IPS DF 4.7 (cell line): ENCODE measurements at regions not wholly inside any gene's neighbourhood (a gene's known extent, or its start where the extent isn't known, plus 50 kb on each side); places are given as distances from the start of the nearest gene placed in this dataset.

Source experiments
- DNase-seq: peaks from one replicate; pipeline ENCODE4 v3.0.0-alpha.2; 2013; ENCODE audit warnings: low spot score; ENCODE audit errors: extremely low read depth

- no peak for DNase-seq
Measured at GRCh38 chr13:88565566-88565965, 894.4 kb downstream of the SLITRK5 start.

DNA sequence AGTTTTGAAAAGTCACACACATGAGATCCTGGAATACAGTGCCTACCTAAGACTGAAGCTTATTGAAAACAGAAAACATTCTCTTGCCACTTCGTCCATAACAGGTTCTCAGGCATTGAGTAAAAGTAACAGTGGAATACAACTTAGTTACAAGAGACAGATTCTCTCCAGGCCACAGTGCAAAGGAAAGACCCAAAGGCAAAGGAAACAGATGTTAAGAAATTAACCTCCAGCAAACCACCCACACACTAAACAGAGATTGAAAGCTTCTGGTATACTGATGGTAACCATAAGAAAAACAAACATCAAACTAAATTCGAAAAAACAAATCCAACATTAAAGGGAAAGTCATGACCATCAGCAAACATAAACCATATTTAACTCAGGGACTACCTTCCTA, 914.7 kb downstream of the SLITRK5 start:
- DNase-seq, result no peak

DNA sequence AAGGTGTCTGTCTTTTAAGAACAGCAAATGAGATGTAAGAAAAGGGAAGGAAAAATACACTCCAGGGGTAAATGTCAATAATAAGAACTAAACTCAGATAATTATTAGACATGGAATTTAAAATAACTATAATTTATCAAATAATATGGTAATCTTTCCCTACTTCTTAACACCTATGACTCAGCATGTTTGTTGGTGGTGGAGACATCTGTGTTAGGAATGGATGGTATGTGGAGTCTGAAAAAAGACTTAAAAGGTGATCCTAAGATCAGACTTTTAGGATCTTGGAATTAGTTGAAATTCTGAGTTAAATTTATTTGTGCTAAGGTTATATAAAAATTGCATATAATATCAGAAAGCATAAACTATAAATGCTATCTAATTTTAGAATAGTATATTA, 915.1 kb downstream of the SLITRK5 start:
- no peak for DNase-seq

DNA sequence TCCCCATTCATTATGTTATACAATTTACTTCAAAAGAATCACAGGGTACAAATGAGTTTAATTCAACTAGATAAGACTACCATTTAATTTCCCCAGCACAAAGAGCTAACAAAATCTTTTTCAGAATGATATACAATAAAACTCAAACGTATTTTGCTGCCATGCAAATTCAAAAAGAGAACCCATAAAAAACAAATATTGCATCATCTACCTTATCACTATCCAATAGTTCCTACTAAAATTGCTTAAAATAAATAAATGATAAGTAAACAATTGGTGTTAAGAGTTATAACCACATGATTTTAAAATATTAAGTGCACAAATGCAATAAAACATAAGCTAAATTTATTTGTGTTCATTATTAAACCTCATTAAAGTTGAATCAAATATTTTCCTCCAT, 919.4 kb downstream of the SLITRK5 start:
- no peak for DNase-seq

GRCh38 chr13:88592105-88592504, 920.9 kb downstream of the SLITRK5 start:
- no peak for DNase-seq

DNA sequence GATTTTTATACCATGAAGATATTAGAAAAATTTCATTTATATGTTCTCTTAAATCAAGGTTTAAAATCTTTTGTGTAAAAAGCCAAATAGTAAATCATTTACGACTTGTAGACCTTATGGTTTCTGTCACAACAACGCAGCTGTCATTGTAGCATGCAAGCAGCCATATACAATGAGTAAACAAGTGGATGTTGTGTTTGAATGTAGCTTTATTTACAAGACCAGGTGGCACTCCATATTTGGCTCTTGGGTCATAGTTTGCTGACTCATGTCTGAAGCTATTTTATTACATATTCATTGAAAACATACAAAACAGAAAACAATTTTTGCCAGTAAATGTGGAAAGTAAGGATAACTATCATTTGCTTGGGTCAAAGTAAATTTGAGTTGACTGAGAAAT, 930.8 kb downstream of the SLITRK5 start:
- DNase-seq, result no peak

- DNase-seq, result no peak
Measured at GRCh38 chr13:88602786-88603777, 931.9 kb downstream of the SLITRK5 start.

- DNase-seq, result no peak
Measured at GRCh38 chr13:88617176-88617575, 946.0 kb downstream of the SLITRK5 start.

DNA sequence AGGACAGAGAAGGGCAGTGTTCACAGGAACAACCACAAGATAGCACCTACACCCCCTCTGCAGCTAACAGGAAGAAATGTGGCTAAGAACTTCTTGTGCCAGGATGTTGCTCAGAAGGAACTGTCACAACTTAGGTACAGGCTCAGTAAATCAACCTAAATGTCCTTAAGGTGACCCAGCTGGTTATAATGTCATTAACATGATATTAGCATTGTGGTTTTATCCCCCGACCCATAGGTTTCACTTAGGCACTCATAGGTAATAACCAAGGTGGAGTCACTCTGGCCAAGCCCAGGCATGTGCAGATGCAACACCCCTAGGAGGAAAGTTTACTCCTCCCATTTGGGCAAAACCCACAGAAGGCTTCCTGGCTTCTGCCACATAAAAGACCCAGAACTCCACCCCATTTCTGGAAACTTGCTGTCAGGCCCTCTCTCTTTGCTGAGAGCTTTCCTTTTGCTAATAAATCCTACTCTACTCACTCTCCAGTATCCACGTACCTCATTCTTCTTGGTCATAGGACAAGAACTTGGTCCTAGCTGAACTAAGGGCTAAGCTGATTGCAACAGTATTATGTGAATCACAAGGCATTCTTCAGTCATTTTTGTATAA, 951.3 kb downstream of the SLITRK5 start:
- no peak for DNase-seq

DNA sequence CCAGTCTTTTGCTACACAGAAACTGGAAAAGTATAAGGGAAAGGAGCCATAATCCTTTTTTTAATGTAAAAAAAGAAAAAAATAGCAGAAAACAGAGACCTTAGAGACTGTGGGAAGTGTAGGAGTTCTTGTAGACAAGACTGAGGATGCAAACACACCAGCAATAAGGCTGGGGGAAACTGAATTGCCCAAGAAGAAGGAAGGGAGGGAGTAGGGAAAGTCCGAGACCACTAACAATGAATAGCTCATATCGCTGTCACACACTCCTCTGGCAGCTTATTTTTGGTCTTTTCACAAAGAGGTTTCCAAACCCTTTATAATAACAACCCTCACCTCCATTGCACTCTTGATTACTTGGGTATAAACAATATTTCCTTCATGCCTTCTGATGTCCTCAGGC, 952.0 kb downstream of the SLITRK5 start:
- no peak for DNase-seq

DNA sequence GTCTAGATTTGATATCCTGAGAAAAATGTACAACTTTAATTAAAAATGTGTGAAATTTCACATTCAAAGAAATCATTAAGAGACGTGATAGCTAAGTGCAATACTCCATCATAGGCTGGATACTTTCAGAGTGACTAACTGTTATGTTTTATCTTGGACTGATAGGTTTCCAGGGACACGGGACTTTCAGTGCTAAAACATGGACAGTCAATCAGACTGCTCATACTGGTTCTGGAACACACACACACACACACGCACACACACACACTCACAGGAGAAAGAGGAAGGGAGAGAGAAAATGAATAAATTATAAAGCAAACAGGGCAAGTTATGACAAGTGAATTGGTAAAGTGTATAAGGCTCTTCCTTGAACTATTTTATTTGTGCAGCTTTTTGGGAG, 955.9 kb downstream of the SLITRK5 start:
- DNase-seq, result no peak

DNA sequence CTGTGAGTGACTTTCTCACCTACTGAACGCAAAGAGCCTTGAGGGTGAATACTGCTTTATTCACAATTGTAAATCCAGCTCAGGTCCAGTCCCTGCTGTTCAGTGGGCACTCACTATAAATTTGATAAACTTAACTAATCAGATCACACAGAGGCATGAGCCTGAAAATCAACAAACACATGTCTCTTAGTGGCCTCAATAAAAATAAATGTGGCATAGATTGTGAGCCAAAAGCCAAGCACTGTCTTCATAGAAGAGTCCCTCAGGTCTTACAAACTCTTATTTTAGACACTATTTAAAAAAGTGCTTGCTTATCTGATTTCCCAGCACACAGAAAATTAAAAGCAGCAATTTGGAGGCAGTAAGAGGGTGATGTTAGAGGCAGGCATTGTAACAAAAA, 957.7 kb downstream of the SLITRK5 start:
- no peak for DNase-seq

DNA sequence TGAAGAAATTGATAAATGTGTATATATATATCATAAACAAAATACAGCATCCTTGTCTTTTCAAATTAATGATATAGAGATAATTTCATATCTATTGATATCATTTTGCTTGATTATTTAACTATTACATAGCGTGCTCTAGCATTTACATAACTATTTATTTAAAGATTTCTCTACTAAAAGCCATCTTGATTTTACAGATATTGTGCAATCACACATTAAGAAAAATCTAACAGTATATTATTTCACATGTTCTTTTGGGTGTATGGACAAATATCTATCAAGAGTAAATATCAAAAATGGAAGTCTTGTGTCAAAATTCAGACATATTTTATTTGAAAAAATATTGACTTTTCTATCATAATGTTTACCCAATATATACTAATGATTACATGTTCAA, 966.8 kb downstream of the SLITRK5 start:
- no peak for DNase-seq

- no peak for DNase-seq
Measured at GRCh38 chr13:88643233-88643632, 972.1 kb downstream of the SLITRK5 start.

- no peak for DNase-seq
Measured at GRCh38 chr13:88648598-88649373, 977.6 kb downstream of the SLITRK5 start.

GRCh38 chr13:88649855-88650254, 978.7 kb downstream of the SLITRK5 start:
- DNase-seq, result no peak

DNA sequence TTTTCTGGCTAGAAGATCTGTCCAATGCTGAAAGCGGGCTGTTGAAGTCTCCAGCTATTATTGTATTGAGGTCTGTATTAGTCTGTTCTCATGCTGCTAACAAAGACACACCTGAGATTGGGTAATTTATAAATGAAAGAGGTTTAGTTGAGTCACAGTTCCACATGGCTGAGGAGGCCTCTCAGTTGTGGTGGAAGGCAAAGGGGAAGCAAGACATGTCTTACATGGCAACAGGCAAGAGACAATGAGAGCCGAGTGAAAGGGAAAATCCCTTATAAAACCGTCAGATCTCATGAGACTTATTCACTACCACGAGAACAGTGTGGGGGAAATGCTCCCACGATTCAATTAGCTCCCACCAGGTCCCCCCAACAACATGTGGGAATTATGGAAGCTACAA, 980.4 kb downstream of the SLITRK5 start:
- DNase-seq, result no peak

DNA sequence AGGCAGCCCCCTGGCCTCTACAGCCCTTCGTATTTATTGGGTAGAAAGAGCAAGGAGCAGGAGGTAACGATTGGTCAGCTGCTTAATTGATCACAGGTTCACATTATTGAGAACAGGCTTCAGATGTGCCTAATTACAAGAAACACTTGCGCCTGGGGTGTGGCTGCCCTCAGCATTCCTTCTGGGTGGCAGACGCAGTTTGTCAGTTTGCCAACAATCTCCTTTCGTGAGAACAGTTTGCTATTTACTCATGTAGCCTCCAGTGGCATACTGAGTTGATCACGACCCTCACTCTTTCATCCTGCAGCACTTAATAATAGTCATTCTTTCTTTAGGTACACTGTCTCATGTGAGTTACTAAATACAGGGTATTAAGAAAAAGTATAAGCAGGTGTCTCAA, 985.6 kb downstream of the SLITRK5 start:
- DNase-seq, result no peak

DNA sequence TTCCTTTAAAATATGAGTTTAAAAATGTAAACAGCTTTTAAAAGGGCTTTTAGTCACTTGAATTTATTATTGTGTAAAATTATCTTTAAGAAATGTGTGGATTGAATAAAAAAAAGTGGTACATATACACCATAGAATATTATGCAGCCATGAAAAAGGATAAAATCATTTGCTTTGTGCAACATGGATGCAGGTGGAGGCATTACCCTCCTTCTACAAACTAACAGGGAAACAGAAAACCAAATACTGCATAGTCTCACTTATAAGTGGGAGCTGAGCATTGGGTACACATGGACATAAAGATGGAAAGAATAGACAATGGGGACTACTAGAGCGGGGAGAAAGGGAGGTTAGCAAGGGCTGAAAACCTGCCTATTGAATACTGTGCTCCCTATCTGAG, 999.3 kb downstream of the SLITRK5 start:
- DNase-seq, result no peak

GRCh38 chr13:88674841-88675240, 1003.7 kb downstream of the SLITRK5 start:
- DNase-seq, result no peak

DNA sequence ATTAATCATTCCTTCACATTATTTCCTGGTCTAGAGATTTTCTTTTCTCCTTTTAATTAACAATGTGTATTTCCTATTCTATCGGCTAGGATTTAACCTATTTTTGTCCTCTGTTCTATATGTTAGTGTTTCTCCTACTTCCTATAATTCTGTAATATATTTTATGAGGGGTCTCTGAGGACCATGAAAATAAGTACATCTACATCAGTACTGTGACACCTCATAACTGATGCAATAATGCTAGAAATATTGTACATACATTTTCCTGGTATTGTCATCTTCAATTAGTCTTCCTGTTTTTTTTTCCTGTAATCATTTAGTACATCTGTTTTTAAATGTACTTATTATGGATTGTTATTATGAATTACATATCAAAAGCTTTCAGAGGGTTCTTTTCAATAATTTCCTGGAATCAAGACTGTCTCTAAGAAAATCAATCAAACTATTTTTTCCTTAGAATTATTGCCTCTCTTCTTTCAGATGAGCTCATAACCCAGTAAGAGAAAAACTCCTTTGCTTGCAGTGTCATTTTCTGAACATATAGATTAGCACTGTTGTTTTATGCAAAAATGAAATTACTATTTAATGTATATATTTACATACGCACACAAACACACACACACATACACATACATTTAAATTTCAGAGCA, 1004.3 kb downstream of the SLITRK5 start:
- DNase-seq, result no peak

DNA sequence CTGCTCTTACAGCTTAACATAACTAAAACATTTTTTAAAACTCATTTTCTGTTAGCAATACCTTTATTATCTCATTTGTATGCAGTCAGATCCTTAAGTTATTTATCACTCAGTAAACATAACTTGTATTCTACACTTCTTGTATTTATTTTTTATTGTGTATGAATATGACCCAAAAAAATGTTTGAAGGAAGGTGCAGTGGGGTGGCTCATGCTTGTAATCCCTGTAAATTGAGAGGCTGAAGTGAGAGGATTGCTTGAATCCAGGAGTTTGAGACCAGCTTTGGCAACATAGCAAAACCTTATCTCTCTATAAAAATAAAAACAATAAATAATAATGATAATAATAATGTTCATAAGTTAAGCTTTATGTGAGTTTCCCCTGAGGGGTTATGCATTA, 1004.8 kb downstream of the SLITRK5 start:
- DNase-seq, result no peak
